ENCODE measurements at regions not wholly inside any gene's neighbourhood (a gene's known extent, or its start where the extent isn't known, plus 50 kb on each side); places are given as distances from the start of the nearest gene placed in this dataset.

- no peak for TF ChIP-seq CTCF (IDR thresholded peaks at IDR 0.05; ENCODE audit: insufficient read depth, low read depth, low read length)
- TF ChIP-seq EZH2 (IDR thresholded peaks at IDR 0.05; ENCODE audit: insufficient read depth, low read length) = no peak
Observed at GRCh38 chr5:88486431-88486830, 217.8 kb upstream of the TMEM161B start.
